Bronchial epithelial cell (primary cell): ENCODE measurements at regions not wholly inside any gene's neighbourhood (a gene's known extent, or its start where the extent isn't known, plus 50 kb on each side); places are given as distances from the start of the nearest gene placed in this dataset.

Experiments used
- DNase-seq: peaks from one replicate; pipeline ENCODE4 v3.0.0-alpha.2; 2010; ENCODE audit warnings: low read depth
- FAIRE-seq: peaks from 2 replicates; lab custom pipeline; 2011; peaks lifted over from hg19 to GRCh38; lab: Jason Lieb, UNC
- H3K27me3 ChIP-seq: 2 replicates; pipeline ENCODE4 v1.5.1; 2011; ENCODE audit warnings: low read length; ENCODE audit not compliant: control insufficient read depth, insufficient read depth
- H3K36me3 ChIP-seq: 2 replicates; pipeline ENCODE4 v1.5.1; 2011; ENCODE audit warnings: low read length; ENCODE audit not compliant: control insufficient read depth, insufficient read depth
- H3K4me3 ChIP-seq: 2 replicates; pipeline ENCODE4 v1.5.1; 2011; ENCODE audit warnings: mild to moderate bottlenecking, low read depth, low read length, control low read depth
- CTCF ChIP-seq: IDR thresholded peaks from 2 replicates; pipeline ENCODE4 v1.5.1; 2011; ENCODE audit warnings: mild to moderate bottlenecking, moderate library complexity, low read length, control low read depth, inconsistent platforms; ENCODE audit not compliant: insufficient read depth, severe bottlenecking

- DNase-seq (no peak), FAIRE-seq (no peak)
- Histone ChIP-seq H3K4me3 (no peak overlapping the region), H3K36me3 (no peaks in the 10 kb centered on the region), H3K27me3 (no peaks in the 10 kb centered on the region)
- TF ChIP-seq CTCF = no peak
These were observed 346.6 kb upstream of the KCNH7 start for GRCh38 chr2:163185160-163185559.

GRCh38 chr2:163182764-163183354 lies 344.3 kb upstream of the KCNH7 start:
- DNase-seq (peak; percentile 45), FAIRE-seq (no peak)
- Histone ChIP-seq H3K27me3 (no peaks in the 10 kb centered on the region), H3K4me3 (no peak overlapping the region), H3K36me3 (no peaks in the 10 kb centered on the region)
- TF ChIP-seq CTCF = peak; percentile 45

- no peak for FAIRE-seq
- H3K4me3 ChIP-seq = no peak overlapping the region
- H3K36me3 ChIP-seq = no peaks in the 10 kb centered on the region
- no peak for TF ChIP-seq CTCF
- H3K27me3 ChIP-seq = no peaks in the 10 kb centered on the region
- no peak for DNase-seq
These were observed 339.0 kb upstream of the KCNH7 start for GRCh38 chr2:163177592-163177991.

GRCh38 chr2:163175294-163175693 lies 336.7 kb upstream of the KCNH7 start:
- H3K4me3 ChIP-seq = no peak overlapping the region
- H3K36me3 ChIP-seq = no peaks in the 10 kb centered on the region
- no peak for DNase-seq
- FAIRE-seq = no peak
- H3K27me3 ChIP-seq = no peaks in the 10 kb centered on the region
- TF ChIP-seq CTCF = no peak

GRCh38 chr2:163173591-163173990 lies 335.0 kb upstream of the KCNH7 start:
- no peak for TF ChIP-seq CTCF
- no peak for FAIRE-seq
- Histone ChIP-seq H3K27me3 (no peaks in the 10 kb centered on the region), H3K4me3 (no peak overlapping the region), H3K36me3 (no peaks in the 10 kb centered on the region)
- DNase-seq = no peak
